H9 (cell line): ENCODE measurements at regions not wholly inside any gene's neighbourhood (a gene's known extent, or its start where the extent isn't known, plus 50 kb on each side); places are given as distances from the start of the nearest gene placed in this dataset.
A peak's percentile ranks its signal among the peaks of the same experiment; 100 is the strongest.

Experiments used
- DNase-seq: peaks from one replicate; pipeline ENCODE4 v3.0.0-alpha.2; 2017
- H2AFZ ChIP-seq: one replicate; pipeline ENCODE4 v1.6.1; 2013; ENCODE audit warnings: mild to moderate bottlenecking, low read length, control low read depth, moderate library complexity
- H2AK5ac ChIP-seq: 2 replicates; pipeline ENCODE4 v1.6.1; 2013; ENCODE audit warnings: low read length, control low read depth, mixed read lengths; ENCODE audit not compliant: insufficient read length
- H2BK120ac ChIP-seq: one replicate; pipeline ENCODE4 v1.6.1; 2013; ENCODE audit warnings: low read depth, mild to moderate bottlenecking, low read length, control low read depth, inconsistent platforms; ENCODE audit not compliant: poor library complexity, severe bottlenecking
- H2BK12ac ChIP-seq: 2 replicates; pipeline ENCODE4 v1.6.1; 2013; ENCODE audit warnings: low read length, control low read depth, mixed read lengths, low read depth; ENCODE audit not compliant: insufficient read length
- H2BK15ac ChIP-seq: 2 replicates; pipeline ENCODE4 v1.6.1; 2013; ENCODE audit warnings: low read depth, low read length, control low read depth
- H2BK20ac ChIP-seq: one replicate; pipeline ENCODE4 v1.6.1; 2013; ENCODE audit warnings: low read depth, mild to moderate bottlenecking, low read length, control low read depth, inconsistent platforms; ENCODE audit not compliant: poor library complexity, severe bottlenecking
- H2BK5ac ChIP-seq: 2 replicates; pipeline ENCODE4 v1.6.1; 2013; ENCODE audit warnings: low read length, control low read depth, mixed read lengths; ENCODE audit not compliant: insufficient read length
- H3K14ac ChIP-seq: 2 replicates; pipeline ENCODE4 v1.6.1; 2013; ENCODE audit warnings: low read length, control low read depth; ENCODE audit not compliant: insufficient read depth
- H3K18ac ChIP-seq: 2 replicates; pipeline ENCODE4 v1.6.1; 2013; ENCODE audit warnings: low read depth, mild to moderate bottlenecking, mixed read lengths, low read length, control low read depth; ENCODE audit not compliant: insufficient read length
- H3K23ac ChIP-seq: 2 replicates; pipeline ENCODE4 v1.6.1; 2013; ENCODE audit warnings: low read length, control low read depth, mixed read lengths, low read depth; ENCODE audit not compliant: insufficient read length
- H3K23me2 ChIP-seq: 2 replicates; pipeline ENCODE4 v1.6.1; 2013; ENCODE audit warnings: low read depth, mild to moderate bottlenecking, mixed read lengths, low read length, control low read depth; ENCODE audit not compliant: insufficient read length, poor library complexity, severe bottlenecking
- H3K27ac ChIP-seq: 2 replicates; pipeline ENCODE4 v1.5.1; 2013; ENCODE audit warnings: low read length, control low read depth, mixed read lengths, low read depth; ENCODE audit not compliant: insufficient read length
- H3K27me3 ChIP-seq: 2 replicates; pipeline ENCODE4 v1.6.1; 2013; ENCODE audit warnings: low read length, control low read depth, inconsistent platforms; ENCODE audit not compliant: insufficient read depth
- H3K4ac ChIP-seq: 2 replicates; pipeline ENCODE4 v1.6.1; 2013; ENCODE audit warnings: low read depth, mild to moderate bottlenecking, control low read depth, inconsistent platforms, low read length, moderate library complexity
- H3K4me1 ChIP-seq: 2 replicates; pipeline ENCODE4 v1.6.1; 2013; ENCODE audit warnings: low read length, control low read depth, inconsistent platforms; ENCODE audit not compliant: insufficient read depth
- H3K4me2 ChIP-seq: 2 replicates; pipeline ENCODE4 v1.6.1; 2013; ENCODE audit warnings: low read length, control low read depth, mixed read lengths; ENCODE audit not compliant: insufficient read length, insufficient read depth
- H3K56ac ChIP-seq: 2 replicates; pipeline ENCODE4 v1.6.1; 2013; ENCODE audit warnings: low read depth, mild to moderate bottlenecking, mixed read lengths, low read length, control low read depth; ENCODE audit not compliant: insufficient read length
- H3K79me1 ChIP-seq: 2 replicates; pipeline ENCODE4 v1.6.1; 2013; ENCODE audit warnings: low read depth, mild to moderate bottlenecking, moderate library complexity, low read length, control low read depth, inconsistent platforms; ENCODE audit not compliant: insufficient read depth, poor library complexity, severe bottlenecking
- H3K79me2 ChIP-seq: 2 replicates; pipeline ENCODE4 v1.6.1; 2013; ENCODE audit warnings: low read length, control low read depth, inconsistent platforms; ENCODE audit not compliant: insufficient read depth
- H3K9ac ChIP-seq: 2 replicates; pipeline ENCODE4 v1.6.1; 2013; ENCODE audit warnings: low read length, control low read depth, mixed read lengths; ENCODE audit not compliant: insufficient read length; ENCODE audit errors: extremely low read depth
- H3K9me3 ChIP-seq: one replicate; pipeline ENCODE4 v1.6.1; 2013; ENCODE audit warnings: low read depth, low read length, inconsistent platforms; ENCODE audit not compliant: control insufficient read depth
- H3T11ph ChIP-seq: one replicate; pipeline ENCODE4 v1.6.1; 2013; ENCODE audit warnings: mild to moderate bottlenecking, low read length, control low read depth, inconsistent platforms
- H4K20me1 ChIP-seq: one replicate; pipeline ENCODE4 v1.6.1; 2013; ENCODE audit not compliant: control insufficient read depth, insufficient read length, insufficient read depth
- H4K5ac ChIP-seq: 2 replicates; pipeline ENCODE4 v1.6.1; 2013; ENCODE audit warnings: low read depth, mild to moderate bottlenecking, mixed read lengths, low read length, control low read depth; ENCODE audit not compliant: insufficient read length
- H4K8ac ChIP-seq: replicated peaks from 2 replicates; pipeline ENCODE4 v1.6.1; 2013; ENCODE audit warnings: low read length, control low read depth, mixed read lengths, low read depth; ENCODE audit not compliant: insufficient read length
- H4K91ac ChIP-seq: 2 replicates; pipeline ENCODE4 v1.6.1; 2013; ENCODE audit warnings: low read depth, mild to moderate bottlenecking, moderate library complexity, mixed read lengths, low read length, control low read depth; ENCODE audit not compliant: insufficient read length
- H3K27ac Mint-ChIP-seq, 3 experiments: 2 replicates in 2 of 3; 3 replicates in 1 of 3; pipeline ENCODE4 v1.8.0; 2020 to 2021; ENCODE audit warnings: mixed read lengths in 3 of 3, mild to moderate bottlenecking in 1 of 3, moderate library complexity in 1 of 3
- H3K27me3 Mint-ChIP-seq: 2 replicates; pipeline ENCODE4 v1.8.0; 2021; ENCODE audit warnings: low read depth, mild to moderate bottlenecking, moderate library complexity, mixed read lengths
- H3K36me3 Mint-ChIP-seq, 3 experiments: 2 replicates in 2 of 3; 3 replicates in 1 of 3; pipeline ENCODE4 v1.8.0; 2020 to 2021; ENCODE audit warnings: low read depth in 3 of 3, mixed read lengths in 3 of 3; ENCODE audit not compliant: insufficient read depth in 1 of 3
- H3K4me1 Mint-ChIP-seq, 2 experiments: 2 replicates each; pipeline ENCODE4 v1.8.0; 2020; ENCODE audit warnings: mixed read lengths in 2 of 2
- H3K4me3 Mint-ChIP-seq, 2 experiments: 2 replicates in 1 of 2; 3 replicates in 1 of 2; pipeline ENCODE4 v1.8.0; 2020 to 2021; ENCODE audit warnings: mild to moderate bottlenecking in 2 of 2, mixed read lengths in 2 of 2, moderate library complexity in 1 of 2
- H3K9me3 Mint-ChIP-seq, 2 experiments: 2 replicates in 1 of 2; 3 replicates in 1 of 2; pipeline ENCODE4 v1.8.0; 2020; ENCODE audit warnings: mild to moderate bottlenecking in 2 of 2, mixed read lengths in 2 of 2, moderate library complexity in 1 of 2
- WGBS: extraction: QIAGEN DNeasy Blood & Tissue Kit; methylation state at CpG from one replicate; pipeline ENCODE4 v1.1.7; 2013; ENCODE audit warnings: missing lambda C conversion rate, low lambda C conversion rate, mixed read lengths; ENCODE audit not compliant: insufficient read length; ENCODE audit errors: extremely low coverage; 5-methylcytosine and 5-hydroxymethylcytosine counted together
- TF ChIP-seq, protein P1 (sequence below): fragments of 200-600 bp; sonication (generic); conservative IDR thresholded peaks from 3 replicates; pipeline ENCODE4 v1.8.0; 2021; ENCODE audit warnings: antibody characterized with exemption, mild to moderate bottlenecking

DNA sequence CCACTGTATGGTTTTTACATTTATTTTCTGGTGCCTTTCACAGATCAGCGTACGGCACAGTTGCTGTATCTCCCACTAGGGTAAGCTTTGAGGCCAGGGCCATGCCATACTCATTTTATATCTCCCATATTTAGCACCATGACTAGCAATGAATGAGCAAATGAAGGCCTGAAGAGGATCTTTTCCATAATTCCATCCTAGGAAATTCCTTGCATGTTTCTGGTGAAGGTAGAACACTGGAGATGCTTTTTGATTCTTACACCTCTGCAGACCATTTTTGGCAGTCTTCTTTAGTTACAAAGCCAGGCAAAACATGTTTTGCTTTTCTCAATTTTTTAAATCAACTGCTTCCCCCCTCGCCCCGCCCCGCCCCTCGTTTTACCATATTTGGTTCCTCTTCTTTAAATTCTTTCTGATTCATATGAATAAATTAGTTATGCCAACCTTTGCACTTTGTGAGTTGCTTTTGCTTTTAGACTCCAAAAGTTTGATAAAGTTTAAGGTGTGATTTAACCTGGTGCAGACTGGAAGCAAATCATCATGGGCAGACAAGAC, 78.9 kb upstream of the AK4 start:
- Mint-ChIP-seq H3K36me3 (peaks cover 0 to 4% (median 0%) of the 10 kb centered on the region in 3 experiments; a peak in 2 of 7 replicates), H3K27me3 (no peaks in the 10 kb centered on the region; the same call in 1 of the 2 replicates), H3K9me3 (no peaks in the 10 kb centered on the region; a peak in 1 of 5 replicates), H3K27ac (no peak overlapping the region), H3K4me1 (peaks cover 34 to 35% of the 10 kb centered on the region in 2 experiments), H3K4me3 (peak overlapping the region; percentile 83 to 86)
- H3K23me2 ChIP-seq, result peaks cover 15% of the 10 kb centered on the region
- H2BK12ac ChIP-seq, result no peak overlapping the region
- no peak overlapping the region for H4K91ac ChIP-seq
- no peaks in the 10 kb centered on the region for H3K27me3 ChIP-seq
- H3K27ac ChIP-seq, result no peak overlapping the region
- no peak overlapping the region for H2BK15ac ChIP-seq
- peak overlapping the region; percentile 18 for H2AFZ ChIP-seq
- no peak overlapping the region for H3K4ac ChIP-seq
- H3K14ac ChIP-seq, result no peak overlapping the region
- H2BK20ac ChIP-seq, result no peak overlapping the region
- no peaks in the 10 kb centered on the region for H3K9me3 ChIP-seq
- no peak overlapping the region for H2BK120ac ChIP-seq
- peaks cover 5% of the 10 kb centered on the region; the same call in 1 of the 2 replicates for H3K4me1 ChIP-seq
- no peak overlapping the region for H4K8ac ChIP-seq
- no peak overlapping the region for H3T11ph ChIP-seq
- H3K79me1 ChIP-seq, result no peaks in the 10 kb centered on the region
- H3K9ac ChIP-seq, result peak overlapping the region; percentile 39
- no peak for DNase-seq
- H3K56ac ChIP-seq, result no peak overlapping the region
- no CpG with 5 or more reads among the region's 6 CpGs for WGBS
- no peak overlapping the region for H2AK5ac ChIP-seq
- H3K23ac ChIP-seq, result no peak overlapping the region
- peak overlapping the region; percentile 86 for H3K4me2 ChIP-seq
- no peaks in the 10 kb centered on the region for H4K20me1 ChIP-seq
- peaks cover 6% of the 10 kb centered on the region; the same call in 1 of the 2 replicates for H3K79me2 ChIP-seq
- H2BK5ac ChIP-seq, result no peak overlapping the region
- TF ChIP-seq, protein P1, sequence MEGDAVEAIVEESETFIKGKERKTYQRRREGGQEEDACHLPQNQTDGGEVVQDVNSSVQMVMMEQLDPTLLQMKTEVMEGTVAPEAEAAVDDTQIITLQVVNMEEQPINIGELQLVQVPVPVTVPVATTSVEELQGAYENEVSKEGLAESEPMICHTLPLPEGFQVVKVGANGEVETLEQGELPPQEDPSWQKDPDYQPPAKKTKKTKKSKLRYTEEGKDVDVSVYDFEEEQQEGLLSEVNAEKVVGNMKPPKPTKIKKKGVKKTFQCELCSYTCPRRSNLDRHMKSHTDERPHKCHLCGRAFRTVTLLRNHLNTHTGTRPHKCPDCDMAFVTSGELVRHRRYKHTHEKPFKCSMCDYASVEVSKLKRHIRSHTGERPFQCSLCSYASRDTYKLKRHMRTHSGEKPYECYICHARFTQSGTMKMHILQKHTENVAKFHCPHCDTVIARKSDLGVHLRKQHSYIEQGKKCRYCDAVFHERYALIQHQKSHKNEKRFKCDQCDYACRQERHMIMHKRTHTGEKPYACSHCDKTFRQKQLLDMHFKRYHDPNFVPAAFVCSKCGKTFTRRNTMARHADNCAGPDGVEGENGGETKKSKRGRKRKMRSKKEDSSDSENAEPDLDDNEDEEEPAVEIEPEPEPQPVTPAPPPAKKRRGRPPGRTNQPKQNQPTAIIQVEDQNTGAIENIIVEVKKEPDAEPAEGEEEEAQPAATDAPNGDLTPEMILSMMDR, result no peak
- H4K5ac ChIP-seq, result no peak overlapping the region
- no peak overlapping the region for H3K18ac ChIP-seq
